ENCODE measurements at regions not wholly inside any gene's neighbourhood (a gene's known extent, or its start where the extent isn't known, plus 50 kb on each side); places are given as distances from the start of the nearest gene placed in this dataset.

GRCh38 chr6:5906340-5906670 is 100.4 kb downstream of the NRN1 start:
- no peak for ATAC-seq
- ChIA-PET POLR2A (no interaction called here), CTCF (no interaction called here)
- 0 out of 2 replicates have a peak, but pooled peaks cover 2% of the 10 kb centered on the region for H3K4me1 Mint-ChIP-seq
- no peak overlapping the region for H3K4me3 Mint-ChIP-seq
- TF ChIP-seq ZNF425 (CRISPR knock-in tag; conservative IDR thresholded peaks at IDR 0.05) = no peak
- no peak for TF ChIP-seq MXD4 (CRISPR knock-in tag; IDR thresholded peaks at IDR 0.05; ENCODE audit: borderline replicate concordance)
- TF ChIP-seq ZNF512 (CRISPR knock-in tag; IDR thresholded peaks at IDR 0.05; ENCODE audit: borderline replicate concordance) = no peak
- no peak for TF ChIP-seq TEAD1 (CRISPR knock-in tag; IDR thresholded peaks at IDR 0.05)
- no peak for TF ChIP-seq NR3C1 (CRISPR knock-in tag; conservative IDR thresholded peaks at IDR 0.05; ENCODE audit: low read depth)
- no peak for TF ChIP-seq OVOL2 (CRISPR knock-in tag; IDR thresholded peaks at IDR 0.05; ENCODE audit: borderline replicate concordance)
- TF ChIP-seq, protein P1, sequence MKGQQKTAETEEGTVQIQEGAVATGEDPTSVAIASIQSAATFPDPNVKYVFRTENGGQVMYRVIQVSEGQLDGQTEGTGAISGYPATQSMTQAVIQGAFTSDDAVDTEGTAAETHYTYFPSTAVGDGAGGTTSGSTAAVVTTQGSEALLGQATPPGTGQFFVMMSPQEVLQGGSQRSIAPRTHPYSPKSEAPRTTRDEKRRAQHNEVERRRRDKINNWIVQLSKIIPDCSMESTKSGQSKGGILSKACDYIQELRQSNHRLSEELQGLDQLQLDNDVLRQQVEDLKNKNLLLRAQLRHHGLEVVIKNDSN (CRISPR knock-in tag; IDR thresholded peaks at IDR 0.05) = no peak
- TF ChIP-seq ZNF423 (CRISPR knock-in tag; IDR thresholded peaks at IDR 0.05) = no peak
- TF ChIP-seq, protein P2, sequence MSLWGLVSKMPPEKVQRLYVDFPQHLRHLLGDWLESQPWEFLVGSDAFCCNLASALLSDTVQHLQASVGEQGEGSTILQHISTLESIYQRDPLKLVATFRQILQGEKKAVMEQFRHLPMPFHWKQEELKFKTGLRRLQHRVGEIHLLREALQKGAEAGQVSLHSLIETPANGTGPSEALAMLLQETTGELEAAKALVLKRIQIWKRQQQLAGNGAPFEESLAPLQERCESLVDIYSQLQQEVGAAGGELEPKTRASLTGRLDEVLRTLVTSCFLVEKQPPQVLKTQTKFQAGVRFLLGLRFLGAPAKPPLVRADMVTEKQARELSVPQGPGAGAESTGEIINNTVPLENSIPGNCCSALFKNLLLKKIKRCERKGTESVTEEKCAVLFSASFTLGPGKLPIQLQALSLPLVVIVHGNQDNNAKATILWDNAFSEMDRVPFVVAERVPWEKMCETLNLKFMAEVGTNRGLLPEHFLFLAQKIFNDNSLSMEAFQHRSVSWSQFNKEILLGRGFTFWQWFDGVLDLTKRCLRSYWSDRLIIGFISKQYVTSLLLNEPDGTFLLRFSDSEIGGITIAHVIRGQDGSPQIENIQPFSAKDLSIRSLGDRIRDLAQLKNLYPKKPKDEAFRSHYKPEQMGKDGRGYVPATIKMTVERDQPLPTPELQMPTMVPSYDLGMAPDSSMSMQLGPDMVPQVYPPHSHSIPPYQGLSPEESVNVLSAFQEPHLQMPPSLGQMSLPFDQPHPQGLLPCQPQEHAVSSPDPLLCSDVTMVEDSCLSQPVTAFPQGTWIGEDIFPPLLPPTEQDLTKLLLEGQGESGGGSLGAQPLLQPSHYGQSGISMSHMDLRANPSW (CRISPR knock-in tag; conservative IDR thresholded peaks at IDR 0.05; ENCODE audit: low read depth) = no peak
- no peak for TF ChIP-seq SMAD4 (CRISPR knock-in tag; IDR thresholded peaks at IDR 0.05)
- TF ChIP-seq NFATC4 (CRISPR knock-in tag; IDR thresholded peaks at IDR 0.05) = no peak
- TF ChIP-seq JUN (CRISPR knock-in tag; IDR thresholded peaks at IDR 0.05) = no peak
- no peak for TF ChIP-seq CTCF (IDR thresholded peaks at IDR 0.05)
- no peak for TF ChIP-seq EMX1 (CRISPR knock-in tag; IDR thresholded peaks at IDR 0.05)
- TF ChIP-seq ZNF138 (CRISPR knock-in tag; conservative IDR thresholded peaks at IDR 0.05) = no peak
- DNase-seq (ENCODE audit: low spot score) = no peak
- H3K27me3 Mint-ChIP-seq (ENCODE audit: low read depth) = no peaks in the 10 kb centered on the region
- H3K27ac Mint-ChIP-seq = no peak overlapping the region
- no peaks in the 10 kb centered on the region for H3K36me3 Mint-ChIP-seq
- peaks cover 7% of the 10 kb centered on the region for H3K9me3 Mint-ChIP-seq

DNA sequence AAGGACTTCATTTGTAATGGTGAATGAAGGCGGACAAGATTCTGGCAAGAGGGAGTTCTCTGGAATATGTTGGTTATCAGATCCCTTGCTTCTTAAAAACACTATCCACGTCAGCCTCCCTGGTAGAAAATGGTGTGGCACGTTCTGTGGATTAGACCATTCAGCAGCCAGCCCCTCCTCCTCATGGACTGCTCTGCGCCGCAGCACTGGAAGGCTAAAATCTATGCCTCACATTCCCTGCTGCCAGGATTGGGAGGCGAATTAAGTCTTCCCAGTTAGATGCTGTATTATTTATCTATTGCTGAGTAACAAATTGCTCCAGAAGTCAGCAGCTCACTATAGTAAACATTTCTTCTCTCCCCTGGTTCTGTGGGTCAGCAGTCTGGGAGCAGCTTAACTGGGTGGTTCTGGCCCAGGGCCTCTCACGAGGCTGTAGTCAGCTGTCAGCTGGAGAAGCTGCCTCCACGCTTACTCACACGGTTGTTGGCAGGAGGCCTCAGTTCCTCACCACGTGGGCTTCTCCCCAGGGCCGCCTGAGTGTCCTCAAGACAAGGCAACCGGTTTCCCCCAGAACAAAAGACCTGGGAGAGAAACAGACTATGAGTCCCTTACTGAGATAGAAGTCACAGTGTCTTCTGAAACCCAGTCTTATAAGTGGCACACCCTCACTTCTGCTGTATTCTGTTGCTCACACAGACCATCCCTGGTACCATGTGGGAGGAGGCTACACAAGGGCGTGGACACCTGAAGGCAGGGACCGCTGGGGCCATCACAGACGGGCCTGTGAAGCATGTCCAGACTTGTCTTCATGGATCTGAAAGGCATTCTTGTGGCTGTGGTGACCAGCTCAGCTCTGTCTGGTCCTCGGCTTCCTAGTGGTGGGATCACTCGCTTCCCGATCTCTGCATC is 101.0 kb downstream of the NRN1 start:
- Mint-ChIP-seq H3K9me3 (peaks cover 3% of the 10 kb centered on the region; the same call in 1 of the 2 replicates), H3K4me3 (no peak overlapping the region), H3K4me1 (0 out of 2 replicates have a peak, but pooled peaks cover 2% of the 10 kb centered on the region), H3K27me3 (ENCODE audit: low read depth) (no peaks in the 10 kb centered on the region), H3K27ac (no peak overlapping the region), H3K36me3 (no peaks in the 10 kb centered on the region)
- no peak for DNase-seq (ENCODE audit: low spot score)
- ATAC-seq = no peak
- POLR2A ChIA-PET = no interaction called here
- CTCF ChIA-PET = no interaction called here
- TF ChIP-seq PRRX2 (CRISPR knock-in tag; IDR thresholded peaks at IDR 0.05) = no peak
- no peak for TF ChIP-seq IRF2 (CRISPR knock-in tag; IDR thresholded peaks at IDR 0.05; ENCODE audit: borderline replicate concordance, low read depth)
- no peak for TF ChIP-seq GABPB1 (CRISPR knock-in tag; IDR thresholded peaks at IDR 0.05)
- no peak for TF ChIP-seq ZNF425 (CRISPR knock-in tag; conservative IDR thresholded peaks at IDR 0.05)
- no peak for TF ChIP-seq SP1 (CRISPR knock-in tag; conservative IDR thresholded peaks at IDR 0.05)
- TF ChIP-seq, protein P3, sequence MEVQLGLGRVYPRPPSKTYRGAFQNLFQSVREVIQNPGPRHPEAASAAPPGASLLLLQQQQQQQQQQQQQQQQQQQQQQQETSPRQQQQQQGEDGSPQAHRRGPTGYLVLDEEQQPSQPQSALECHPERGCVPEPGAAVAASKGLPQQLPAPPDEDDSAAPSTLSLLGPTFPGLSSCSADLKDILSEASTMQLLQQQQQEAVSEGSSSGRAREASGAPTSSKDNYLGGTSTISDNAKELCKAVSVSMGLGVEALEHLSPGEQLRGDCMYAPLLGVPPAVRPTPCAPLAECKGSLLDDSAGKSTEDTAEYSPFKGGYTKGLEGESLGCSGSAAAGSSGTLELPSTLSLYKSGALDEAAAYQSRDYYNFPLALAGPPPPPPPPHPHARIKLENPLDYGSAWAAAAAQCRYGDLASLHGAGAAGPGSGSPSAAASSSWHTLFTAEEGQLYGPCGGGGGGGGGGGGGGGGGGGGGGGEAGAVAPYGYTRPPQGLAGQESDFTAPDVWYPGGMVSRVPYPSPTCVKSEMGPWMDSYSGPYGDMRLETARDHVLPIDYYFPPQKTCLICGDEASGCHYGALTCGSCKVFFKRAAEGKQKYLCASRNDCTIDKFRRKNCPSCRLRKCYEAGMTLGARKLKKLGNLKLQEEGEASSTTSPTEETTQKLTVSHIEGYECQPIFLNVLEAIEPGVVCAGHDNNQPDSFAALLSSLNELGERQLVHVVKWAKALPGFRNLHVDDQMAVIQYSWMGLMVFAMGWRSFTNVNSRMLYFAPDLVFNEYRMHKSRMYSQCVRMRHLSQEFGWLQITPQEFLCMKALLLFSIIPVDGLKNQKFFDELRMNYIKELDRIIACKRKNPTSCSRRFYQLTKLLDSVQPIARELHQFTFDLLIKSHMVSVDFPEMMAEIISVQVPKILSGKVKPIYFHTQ (CRISPR knock-in tag; IDR thresholded peaks at IDR 0.05) = no peak

Data from WTC11 (cell line).